ENCODE measurements at regions not wholly inside any gene's neighbourhood (a gene's known extent, or its start where the extent isn't known, plus 50 kb on each side); places are given as distances from the start of the nearest gene placed in this dataset.
A peak's percentile ranks its signal among the peaks of the same experiment; 100 is the strongest.

DNA sequence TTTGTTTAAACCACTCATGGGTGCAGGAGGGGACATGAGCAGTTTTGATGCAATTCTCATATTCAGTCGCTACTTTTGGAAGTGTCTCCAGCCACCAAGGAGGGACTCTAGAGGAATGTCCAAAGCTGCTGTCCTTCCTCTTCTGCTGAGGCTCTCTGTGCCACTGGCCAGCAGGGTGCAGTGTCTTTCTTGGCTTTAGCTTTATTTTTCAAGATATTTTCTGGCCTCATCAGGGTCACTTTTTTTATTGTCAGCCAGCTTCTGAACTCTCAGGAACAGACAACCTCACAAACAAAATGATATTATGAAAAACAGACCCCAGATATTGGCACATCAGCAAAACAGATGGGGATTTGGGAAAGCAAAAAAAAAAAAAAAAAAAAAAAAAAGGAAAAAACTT, 289.3 kb upstream of the ZSWIM2 start:
- no peak for TF ChIP-seq ETS1 (IDR thresholded peaks at IDR 0.05)
- TF ChIP-seq EZH2phosphoT487 (IDR thresholded peaks at IDR 0.05; ENCODE audit: unreplicated experiment), result no peak
- TF ChIP-seq, protein P1, sequence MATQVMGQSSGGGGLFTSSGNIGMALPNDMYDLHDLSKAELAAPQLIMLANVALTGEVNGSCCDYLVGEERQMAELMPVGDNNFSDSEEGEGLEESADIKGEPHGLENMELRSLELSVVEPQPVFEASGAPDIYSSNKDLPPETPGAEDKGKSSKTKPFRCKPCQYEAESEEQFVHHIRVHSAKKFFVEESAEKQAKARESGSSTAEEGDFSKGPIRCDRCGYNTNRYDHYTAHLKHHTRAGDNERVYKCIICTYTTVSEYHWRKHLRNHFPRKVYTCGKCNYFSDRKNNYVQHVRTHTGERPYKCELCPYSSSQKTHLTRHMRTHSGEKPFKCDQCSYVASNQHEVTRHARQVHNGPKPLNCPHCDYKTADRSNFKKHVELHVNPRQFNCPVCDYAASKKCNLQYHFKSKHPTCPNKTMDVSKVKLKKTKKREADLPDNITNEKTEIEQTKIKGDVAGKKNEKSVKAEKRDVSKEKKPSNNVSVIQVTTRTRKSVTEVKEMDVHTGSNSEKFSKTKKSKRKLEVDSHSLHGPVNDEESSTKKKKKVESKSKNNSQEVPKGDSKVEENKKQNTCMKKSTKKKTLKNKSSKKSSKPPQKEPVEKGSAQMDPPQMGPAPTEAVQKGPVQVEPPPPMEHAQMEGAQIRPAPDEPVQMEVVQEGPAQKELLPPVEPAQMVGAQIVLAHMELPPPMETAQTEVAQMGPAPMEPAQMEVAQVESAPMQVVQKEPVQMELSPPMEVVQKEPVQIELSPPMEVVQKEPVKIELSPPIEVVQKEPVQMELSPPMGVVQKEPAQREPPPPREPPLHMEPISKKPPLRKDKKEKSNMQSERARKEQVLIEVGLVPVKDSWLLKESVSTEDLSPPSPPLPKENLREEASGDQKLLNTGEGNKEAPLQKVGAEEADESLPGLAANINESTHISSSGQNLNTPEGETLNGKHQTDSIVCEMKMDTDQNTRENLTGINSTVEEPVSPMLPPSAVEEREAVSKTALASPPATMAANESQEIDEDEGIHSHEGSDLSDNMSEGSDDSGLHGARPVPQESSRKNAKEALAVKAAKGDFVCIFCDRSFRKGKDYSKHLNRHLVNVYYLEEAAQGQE (IDR thresholded peaks at IDR 0.05; ENCODE audit: unreplicated experiment), result no peak
- no peak for TF ChIP-seq STAT1 (IDR thresholded peaks at IDR 0.05; ENCODE audit: unreplicated experiment)
- TF ChIP-seq, protein P2, sequence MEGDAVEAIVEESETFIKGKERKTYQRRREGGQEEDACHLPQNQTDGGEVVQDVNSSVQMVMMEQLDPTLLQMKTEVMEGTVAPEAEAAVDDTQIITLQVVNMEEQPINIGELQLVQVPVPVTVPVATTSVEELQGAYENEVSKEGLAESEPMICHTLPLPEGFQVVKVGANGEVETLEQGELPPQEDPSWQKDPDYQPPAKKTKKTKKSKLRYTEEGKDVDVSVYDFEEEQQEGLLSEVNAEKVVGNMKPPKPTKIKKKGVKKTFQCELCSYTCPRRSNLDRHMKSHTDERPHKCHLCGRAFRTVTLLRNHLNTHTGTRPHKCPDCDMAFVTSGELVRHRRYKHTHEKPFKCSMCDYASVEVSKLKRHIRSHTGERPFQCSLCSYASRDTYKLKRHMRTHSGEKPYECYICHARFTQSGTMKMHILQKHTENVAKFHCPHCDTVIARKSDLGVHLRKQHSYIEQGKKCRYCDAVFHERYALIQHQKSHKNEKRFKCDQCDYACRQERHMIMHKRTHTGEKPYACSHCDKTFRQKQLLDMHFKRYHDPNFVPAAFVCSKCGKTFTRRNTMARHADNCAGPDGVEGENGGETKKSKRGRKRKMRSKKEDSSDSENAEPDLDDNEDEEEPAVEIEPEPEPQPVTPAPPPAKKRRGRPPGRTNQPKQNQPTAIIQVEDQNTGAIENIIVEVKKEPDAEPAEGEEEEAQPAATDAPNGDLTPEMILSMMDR (conservative IDR thresholded peaks at IDR 0.05; ENCODE audit: low read depth in 2 of 2), result peak; percentile 72 to 89
- TF ChIP-seq ZNF114 (CRISPR knock-in tag; IDR thresholded peaks at IDR 0.05), result no peak
- TF ChIP-seq JUNB (IDR thresholded peaks at IDR 0.05; ENCODE audit: unreplicated experiment), result no peak
- TF ChIP-seq ZNF331 (CRISPR knock-in tag; IDR thresholded peaks at IDR 0.05; ENCODE audit: low read depth), result no peak
- TF ChIP-seq, protein P3, sequence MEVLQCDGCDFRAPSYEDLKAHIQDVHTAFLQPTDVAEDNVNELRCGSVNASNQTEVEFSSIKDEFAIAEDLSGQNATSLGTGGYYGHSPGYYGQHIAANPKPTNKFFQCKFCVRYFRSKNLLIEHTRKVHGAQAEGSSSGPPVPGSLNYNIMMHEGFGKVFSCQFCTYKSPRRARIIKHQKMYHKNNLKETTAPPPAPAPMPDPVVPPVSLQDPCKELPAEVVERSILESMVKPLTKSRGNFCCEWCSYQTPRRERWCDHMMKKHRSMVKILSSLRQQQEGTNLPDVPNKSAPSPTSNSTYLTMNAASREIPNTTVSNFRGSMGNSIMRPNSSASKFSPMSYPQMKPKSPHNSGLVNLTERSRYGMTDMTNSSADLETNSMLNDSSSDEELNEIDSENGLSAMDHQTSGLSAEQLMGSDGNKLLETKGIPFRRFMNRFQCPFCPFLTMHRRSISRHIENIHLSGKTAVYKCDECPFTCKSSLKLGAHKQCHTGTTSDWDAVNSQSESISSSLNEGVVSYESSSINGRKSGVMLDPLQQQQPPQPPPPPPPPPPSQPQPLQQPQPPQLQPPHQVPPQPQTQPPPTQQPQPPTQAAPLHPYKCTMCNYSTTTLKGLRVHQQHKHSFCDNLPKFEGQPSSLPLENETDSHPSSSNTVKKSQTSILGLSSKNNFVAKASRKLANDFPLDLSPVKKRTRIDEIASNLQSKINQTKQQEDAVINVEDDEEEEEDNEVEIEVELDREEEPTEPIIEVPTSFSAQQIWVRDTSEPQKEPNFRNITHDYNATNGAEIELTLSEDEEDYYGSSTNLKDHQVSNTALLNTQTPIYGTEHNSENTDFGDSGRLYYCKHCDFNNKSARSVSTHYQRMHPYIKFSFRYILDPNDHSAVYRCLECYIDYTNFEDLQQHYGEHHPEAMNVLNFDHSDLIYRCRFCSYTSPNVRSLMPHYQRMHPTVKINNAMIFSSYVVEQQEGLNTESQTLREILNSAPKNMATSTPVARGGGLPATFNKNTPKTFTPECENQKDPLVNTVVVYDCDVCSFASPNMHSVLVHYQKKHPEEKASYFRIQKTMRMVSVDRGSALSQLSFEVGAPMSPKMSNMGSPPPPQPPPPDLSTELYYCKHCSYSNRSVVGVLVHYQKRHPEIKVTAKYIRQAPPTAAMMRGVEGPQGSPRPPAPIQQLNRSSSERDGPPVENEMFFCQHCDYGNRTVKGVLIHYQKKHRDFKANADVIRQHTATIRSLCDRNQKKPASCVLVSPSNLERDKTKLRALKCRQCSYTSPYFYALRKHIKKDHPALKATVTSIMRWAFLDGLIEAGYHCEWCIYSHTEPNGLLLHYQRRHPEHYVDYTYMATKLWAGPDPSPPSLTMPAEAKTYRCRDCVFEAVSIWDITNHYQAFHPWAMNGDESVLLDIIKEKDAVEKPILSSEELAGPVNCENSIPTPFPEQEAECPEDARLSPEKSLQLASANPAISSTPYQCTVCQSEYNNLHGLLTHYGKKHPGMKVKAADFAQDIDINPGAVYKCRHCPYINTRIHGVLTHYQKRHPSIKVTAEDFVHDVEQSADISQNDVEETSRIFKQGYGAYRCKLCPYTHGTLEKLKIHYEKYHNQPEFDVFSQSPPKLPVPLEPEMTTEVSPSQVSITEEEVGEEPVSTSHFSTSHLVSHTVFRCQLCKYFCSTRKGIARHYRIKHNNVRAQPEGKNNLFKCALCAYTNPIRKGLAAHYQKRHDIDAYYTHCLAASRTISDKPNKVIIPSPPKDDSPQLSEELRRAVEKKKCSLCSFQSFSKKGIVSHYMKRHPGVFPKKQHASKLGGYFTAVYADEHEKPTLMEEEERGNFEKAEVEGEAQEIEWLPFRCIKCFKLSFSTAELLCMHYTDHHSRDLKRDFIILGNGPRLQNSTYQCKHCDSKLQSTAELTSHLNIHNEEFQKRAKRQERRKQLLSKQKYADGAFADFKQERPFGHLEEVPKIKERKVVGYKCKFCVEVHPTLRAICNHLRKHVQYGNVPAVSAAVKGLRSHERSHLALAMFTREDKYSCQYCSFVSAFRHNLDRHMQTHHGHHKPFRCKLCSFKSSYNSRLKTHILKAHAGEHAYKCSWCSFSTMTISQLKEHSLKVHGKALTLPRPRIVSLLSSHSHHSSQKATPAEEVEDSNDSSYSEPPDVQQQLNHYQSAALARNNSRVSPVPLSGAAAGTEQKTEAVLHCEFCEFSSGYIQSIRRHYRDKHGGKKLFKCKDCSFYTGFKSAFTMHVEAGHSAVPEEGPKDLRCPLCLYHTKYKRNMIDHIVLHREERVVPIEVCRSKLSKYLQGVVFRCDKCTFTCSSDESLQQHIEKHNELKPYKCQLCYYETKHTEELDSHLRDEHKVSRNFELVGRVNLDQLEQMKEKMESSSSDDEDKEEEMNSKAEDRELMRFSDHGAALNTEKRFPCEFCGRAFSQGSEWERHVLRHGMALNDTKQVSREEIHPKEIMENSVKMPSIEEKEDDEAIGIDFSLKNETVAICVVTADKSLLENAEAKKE (CRISPR knock-in tag; IDR thresholded peaks at IDR 0.05), result peak; percentile 75; the same call in 1 of the 2 replicates
- TF ChIP-seq NANOG (IDR thresholded peaks at IDR 0.05; ENCODE audit: borderline replicate concordance), result no peak
- no peak for TF ChIP-seq POLR2AphosphoS5 (IDR thresholded peaks at IDR 0.05; ENCODE audit: low read depth)
- TF ChIP-seq CREB1 (CRISPR knock-in tag; IDR thresholded peaks at IDR 0.05; ENCODE audit: low read depth), result no peak
- no peak for TF ChIP-seq EZH2 (IDR thresholded peaks at IDR 0.05; ENCODE audit: low read depth, unreplicated experiment)
- no peaks in the 10 kb centered on the region for H3K4me1 ChIP-seq (ENCODE audit: insufficient read depth)

More for the DNA sequence above, 289.3 kb upstream of the ZSWIM2 start:
- Histone ChIP-seq H2AFZ (no peak overlapping the region), H3K4me3 (no peak overlapping the region), H3K36me3 (ENCODE audit: insufficient read depth) (no peaks in the 10 kb centered on the region), H3K4me2 (no peak overlapping the region), H3K79me2 (replicated peaks; ENCODE audit: insufficient read depth) (no peaks in the 10 kb centered on the region), H3K27ac (ENCODE audit: low read depth) (no peak overlapping the region), H4K20me1 (replicated peaks; ENCODE audit: insufficient read depth) (no peaks in the 10 kb centered on the region), H3F3A (replicated peaks; ENCODE audit: low read depth) (no peaks in the 10 kb centered on the region), H3K9me2 (ENCODE audit: insufficient read depth) (no peaks in the 10 kb centered on the region), H3K27me3 (ENCODE audit: insufficient read depth) (no peaks in the 10 kb centered on the region)
- Mint-ChIP-seq H3K4me1 (no peaks in the 10 kb centered on the region), H3K36me3 (ENCODE audit: low read depth) (no peaks in the 10 kb centered on the region), H3K9me3 (no peaks in the 10 kb centered on the region), H3K4me3 (no peak overlapping the region), H3K27me3 (ENCODE audit: insufficient read depth, low read depth, poor library complexity) (no peaks in the 10 kb centered on the region), H3K27ac (no peak overlapping the region)
- DNase-seq (ENCODE audit: low spot score) (peak; percentile 69), ATAC-seq (peak; percentile 86)

All from GM23338 (cell line).